HL-60/S4 treated with phorbol 12-myristate 13-acetate at 8.2 ng/mL for 4 days and 3 days (cell line): ENCODE measurements at regions not wholly inside any gene's neighbourhood (a gene's known extent, or its start where the extent isn't known, plus 50 kb on each side); places are given as distances from the start of the nearest gene placed in this dataset.
"Not testable (repeated sequence)": the region's sequence is repeated elsewhere in the genome, so short reads cannot be mapped to it uniquely, and the experiment has no call there.

Experiments used
- in situ Hi-C: fragments of 300-500 bp; cut with MboI; formaldehyde crosslinking; loops from 2 replicates; pipeline ENCODE4 v1.15.0; 2022; ENCODE audit warnings: low sequenced_read_pairs

DNA sequence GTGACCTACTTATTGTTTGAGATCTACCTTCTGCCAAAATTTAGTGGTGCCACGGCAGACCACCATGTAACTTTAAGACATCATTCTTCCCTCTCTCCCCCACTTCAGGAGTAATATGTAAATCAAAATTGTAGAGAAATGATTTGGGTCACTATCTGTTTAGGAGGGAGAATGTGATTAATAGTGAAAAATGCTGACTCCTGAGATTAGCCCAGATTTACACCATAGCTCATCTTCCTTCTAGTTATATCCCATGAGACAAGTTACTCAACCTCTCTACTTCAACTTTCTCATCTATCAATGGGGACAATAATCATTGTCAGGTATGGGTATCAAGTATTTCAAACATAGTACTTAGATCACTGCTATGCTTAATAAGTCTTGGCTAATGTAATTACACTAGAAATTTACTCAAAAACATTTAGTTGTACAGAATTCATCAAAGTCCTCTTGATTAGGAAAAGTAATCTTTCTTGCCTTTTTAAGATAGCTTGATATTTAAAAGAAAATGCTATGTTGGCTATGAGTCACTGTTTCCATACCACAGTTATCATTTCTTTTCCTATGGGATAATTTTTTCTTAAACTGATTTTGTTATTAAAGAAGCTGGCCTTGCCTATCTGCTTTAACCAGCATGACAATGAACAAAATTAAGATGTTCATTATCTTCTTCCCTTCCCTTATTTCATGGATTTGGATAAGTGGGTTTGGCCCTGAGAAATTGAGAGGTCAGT, 1038.9 kb upstream of the ZEB2 start:
- in situ Hi-C loops: no loop called here

DNA sequence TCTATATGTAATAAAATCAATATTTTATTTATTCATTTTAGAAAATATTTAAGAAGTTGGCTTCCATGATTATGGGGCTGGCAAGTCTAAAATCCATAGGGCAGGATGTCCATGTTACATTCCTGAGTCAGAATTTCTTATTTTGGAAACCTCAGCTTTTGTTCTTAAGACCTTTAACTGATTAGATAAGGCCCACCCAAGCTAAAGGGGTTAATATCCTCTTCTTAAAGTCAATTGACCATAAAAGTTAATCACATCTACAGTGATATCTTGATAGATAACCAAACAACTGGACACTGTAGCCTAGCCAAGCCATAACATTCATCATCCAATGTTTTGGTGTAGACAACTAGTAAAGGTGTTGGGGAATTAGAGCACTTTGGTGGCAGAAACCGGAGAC, 1035.4 kb upstream of the ZEB2 start:
- in situ Hi-C loops: no loop called here

DNA sequence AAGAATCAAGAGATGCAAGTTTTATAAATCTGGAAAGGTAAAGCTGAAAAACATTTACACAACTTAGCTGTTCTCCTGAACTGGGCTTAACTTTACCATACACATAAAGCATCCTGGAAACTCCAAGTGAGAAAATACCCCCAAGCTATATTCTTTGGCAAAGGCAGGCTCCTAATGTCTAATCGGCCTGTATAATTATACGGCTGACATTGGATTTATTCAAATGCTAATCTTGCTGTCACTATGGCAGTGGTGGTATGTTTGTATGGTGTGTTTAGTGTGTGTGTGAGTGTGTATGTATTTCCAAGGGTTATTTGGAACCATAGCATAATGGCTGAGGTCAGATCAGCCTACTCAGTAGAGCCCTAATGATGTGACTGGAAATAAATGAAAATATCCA, 1031.8 kb upstream of the ZEB2 start:
- in situ Hi-C loops: no loop called here

DNA sequence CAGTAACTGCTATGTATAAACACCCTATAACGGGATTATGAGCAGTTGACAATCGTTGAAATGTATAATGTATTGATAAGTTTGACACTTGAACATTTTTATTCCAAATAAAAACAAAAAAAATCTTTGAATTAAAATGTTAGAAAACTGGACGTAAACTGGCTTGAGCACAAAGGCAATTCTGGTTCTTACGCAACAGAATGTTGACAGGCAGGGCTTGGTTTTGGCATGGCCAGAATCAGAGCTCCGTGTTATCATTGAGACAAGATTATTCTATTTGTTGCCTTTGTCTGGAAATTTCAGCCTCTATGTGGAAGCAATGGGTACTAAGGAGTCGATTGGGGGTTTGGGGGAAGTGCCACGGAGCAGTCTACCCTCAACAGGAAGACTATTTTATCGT, 1028.6 kb upstream of the ZEB2 start:
- in situ Hi-C loops: no loop called here

DNA sequence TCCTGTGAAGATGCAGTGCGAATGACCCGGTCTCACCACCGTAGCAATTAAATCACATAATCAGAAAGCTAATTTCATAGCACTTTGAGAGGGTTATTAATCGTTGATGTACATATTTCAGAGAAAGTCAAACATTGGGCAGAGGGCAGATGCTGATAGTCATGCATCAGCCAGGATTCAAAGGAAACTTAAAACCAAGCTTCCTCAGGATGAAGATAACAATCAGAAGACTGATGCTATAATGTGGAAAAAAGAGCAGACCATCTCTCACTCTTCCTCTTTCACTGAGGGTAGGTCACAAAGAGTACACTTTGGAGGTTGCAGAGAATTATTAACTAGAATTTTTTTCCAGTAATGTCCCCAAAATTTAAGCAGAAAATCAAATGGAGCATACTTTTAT, 1027.7 kb upstream of the ZEB2 start:
- in situ Hi-C loops: no loop called here

DNA sequence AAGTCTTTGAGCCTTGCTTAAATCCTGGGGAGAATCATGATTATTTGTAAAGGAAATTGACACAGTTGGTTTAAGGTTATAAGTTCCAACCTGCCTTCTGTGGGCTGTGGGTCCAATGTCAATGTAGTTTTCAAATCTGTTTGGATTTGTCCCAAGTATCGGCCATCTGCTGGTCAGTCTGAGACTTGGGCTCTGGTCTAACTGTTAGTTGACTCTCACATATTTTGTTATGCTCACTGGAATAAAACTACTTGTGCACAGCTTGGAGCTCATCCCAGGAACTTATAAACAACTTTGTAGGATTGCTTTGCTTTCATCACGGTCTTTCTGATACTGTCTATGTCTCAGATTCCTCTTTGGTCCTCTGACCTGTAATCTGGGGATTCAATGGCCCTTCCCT, 1026.2 kb upstream of the ZEB2 start:
- in situ Hi-C loops: no loop called here

DNA sequence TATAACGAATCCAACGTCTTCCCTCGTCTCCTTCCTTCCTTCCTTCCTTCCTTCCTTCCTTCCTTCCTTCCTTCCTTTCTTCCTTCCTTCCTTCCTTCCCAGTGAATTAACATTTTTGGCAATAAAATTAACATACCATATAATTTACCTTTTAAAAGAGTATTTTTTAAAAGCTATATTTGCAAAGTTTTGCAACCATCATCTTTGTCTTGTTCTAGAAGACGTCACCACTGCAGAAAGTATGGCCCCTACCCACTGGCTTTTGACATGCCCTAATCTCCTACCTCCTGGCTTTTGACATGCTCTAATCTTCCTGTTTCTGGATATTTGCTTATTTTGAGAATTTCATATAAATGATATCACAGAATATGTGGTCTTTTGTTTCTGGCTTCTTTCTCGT, 1023.9 kb upstream of the ZEB2 start:
- in situ Hi-C loops: no loop called here

DNA sequence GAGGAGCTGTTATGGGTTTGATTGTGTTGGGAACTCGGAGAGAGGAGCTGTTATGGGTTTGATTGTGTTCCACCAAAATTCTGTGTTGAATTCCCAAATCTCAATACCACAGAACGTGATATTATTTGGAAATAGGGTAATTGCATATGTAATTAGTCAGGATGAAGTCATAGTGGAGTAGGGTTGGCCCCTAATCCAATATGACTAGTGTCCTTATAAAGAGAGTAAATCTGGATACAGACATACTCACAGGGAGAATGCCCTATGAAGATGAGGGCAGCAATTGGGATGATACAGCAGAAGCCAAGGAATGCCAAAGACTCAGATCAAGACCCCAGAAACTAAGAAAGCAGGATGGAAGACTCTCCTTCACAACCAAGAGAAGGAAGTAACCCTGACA, 1023.2 kb upstream of the ZEB2 start:
- in situ Hi-C loops: no loop called here

DNA sequence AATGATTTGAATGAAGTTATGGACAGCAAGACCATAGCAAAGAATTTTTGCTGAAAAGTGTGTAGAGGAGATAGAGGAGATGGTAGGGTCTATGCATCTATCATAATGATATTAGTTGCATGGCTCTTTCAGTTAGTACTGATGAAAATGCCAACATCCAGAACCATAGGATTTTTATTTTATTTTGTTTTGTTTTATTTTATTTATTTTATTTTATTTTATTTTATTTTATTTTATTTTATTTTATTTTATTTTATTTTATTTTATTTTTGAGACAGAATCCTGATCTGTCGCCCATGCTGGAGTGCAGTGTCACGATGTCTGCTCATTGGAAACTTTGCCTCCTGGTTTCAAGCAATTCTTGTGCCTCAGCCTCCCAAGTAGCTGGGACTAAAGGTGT, 1021.1 kb upstream of the ZEB2 start:
- in situ Hi-C loops: no loop called here

DNA sequence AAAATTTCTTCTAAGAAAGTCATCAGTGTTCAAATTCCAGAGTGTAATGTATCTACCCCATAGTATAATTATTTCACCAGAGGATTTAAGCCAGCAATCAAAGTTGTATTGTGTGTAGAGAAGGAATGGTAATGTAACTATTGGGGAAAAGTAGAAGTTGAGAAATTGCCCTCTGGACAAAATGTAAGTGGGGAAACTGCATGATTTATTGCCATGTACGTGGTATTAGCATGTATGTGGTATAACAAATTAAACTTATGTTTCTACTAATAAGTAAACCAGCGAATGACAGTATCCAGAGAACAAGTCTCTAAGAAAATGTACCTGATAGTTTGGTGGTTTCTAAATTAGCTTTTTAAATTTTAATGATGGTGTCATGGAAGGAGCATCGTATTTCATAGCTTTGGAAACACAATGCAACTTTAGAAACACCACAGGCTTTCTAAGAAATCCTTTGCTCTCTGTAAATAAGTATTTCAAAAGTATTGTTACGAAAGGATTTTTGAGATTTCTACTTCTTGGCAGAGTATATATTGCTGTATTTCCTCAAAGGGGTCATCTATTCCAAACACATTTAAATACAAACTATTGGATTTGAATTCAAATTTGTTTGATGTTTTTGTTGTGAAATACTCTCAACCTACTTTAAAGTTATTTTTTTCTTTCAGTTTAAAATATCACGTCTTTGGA, 1018.9 kb upstream of the ZEB2 start:
- in situ Hi-C loops: no loop called here

DNA sequence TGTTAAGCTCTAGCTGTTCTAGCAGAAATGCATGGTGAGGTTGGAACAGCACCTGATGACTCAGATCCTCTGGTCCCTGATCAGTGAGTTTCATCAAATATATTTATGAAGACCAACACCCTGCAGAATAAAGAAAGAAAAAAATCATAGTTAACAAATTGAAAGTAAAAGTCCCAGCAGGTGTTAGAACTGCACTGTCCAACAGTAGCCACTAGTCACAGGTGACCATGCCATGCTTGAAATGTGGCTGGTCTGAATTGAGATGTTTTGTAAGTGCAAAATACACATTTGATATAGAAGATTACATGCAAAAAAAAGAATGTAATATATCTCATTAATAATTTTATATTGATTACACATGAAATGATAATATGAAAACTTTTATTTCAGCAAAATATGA, 1010.7 kb upstream of the ZEB2 start:
- in situ Hi-C loops: no loop called here

DNA sequence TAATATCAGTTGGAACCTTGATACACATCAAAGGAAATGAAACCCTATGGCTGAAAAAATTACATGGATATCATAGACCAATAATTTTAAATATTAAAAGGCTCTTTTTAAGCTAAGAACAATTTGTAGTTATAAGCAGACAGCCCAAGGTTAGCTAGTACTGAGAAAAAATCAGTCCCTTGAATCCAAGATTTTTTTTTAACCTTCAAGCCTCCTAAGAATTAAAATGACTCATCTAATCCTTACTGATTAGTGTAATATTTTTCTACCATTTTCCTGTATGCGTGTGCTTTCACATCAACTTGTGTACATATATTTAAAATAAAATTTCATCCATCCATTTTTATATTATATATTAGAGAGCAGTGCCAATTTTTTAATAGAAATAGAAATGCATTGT, 1004.9 kb upstream of the ZEB2 start:
- in situ Hi-C loops: no loop called here

DNA sequence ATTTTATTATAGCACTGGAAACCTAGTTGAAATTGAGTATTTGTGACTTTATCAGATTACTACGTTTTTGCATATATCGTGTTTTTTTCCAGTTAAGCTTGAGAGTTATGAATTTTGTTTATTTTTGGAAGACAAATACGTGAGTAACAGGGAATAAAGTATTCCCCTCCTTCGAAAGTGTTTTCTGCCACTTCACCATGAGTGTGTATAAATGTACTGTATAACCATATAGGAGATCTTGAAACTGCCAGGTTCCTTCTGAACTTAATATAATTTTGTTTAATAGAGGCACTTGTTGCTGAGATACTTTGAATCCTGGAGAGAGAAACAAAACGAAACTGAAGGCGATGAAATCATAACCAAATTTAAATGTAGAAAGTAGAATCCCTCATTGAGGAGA, 1004.4 kb upstream of the ZEB2 start:
- in situ Hi-C loops: no loop called here

DNA sequence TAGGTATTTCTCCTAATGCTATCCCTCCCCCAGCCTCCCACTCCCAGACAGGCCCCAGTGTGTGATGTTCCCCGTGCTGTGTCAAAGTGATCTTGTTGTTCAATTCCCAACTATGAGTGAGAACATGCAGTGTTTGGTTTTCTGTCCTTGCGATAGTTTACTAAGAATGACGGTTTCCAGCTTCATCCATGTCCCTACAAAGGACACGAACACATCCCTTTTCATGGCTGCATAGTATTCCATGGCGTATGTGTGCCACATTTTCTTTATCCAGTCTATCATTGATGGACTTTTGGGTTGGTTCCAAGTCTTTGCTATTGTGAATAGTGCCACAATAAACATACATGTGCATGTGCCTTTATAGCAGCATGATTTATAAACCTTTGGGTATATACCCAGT, 999.3 kb upstream of the ZEB2 start:
- in situ Hi-C loops: not testable (repeated sequence)

DNA sequence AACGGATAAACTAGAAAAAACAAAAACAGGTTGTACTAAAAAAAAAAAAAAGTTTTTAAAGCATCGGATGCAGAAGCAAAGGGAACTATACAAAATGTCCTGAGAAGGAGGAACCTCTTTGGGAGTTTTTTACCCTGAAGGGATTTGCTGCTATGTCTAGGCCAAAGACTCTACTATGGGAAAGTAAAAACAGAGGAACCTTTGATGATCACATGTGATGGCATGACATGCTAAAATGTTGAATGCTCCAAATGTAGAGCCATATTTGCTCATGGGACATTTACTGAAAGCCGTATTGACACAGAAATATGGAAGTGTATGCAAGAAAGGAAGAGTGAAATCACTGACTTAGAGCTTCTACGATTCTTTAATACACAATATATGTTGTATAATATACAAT, 992.0 kb upstream of the ZEB2 start:
- in situ Hi-C loops: no loop called here

DNA sequence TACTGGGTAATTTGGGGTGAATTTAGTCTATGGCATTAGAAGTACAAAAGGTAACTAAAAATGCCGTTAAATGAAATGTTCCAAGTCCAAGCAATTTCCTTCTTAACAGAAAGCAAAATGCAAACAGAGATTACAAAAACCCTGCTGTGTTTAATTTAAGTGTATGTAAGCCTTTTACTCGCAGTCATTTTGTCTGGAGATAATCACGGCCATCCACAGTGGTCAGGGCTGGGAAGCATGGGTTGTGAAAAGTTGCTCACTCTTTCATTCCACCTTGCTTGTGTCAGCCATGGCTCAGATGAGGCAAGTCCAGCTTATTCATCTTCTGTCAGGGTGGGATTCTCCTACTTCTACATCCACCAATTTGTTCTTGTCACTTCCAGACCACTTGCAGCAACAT, 983.6 kb upstream of the ZEB2 start:
- in situ Hi-C loops: no loop called here

DNA sequence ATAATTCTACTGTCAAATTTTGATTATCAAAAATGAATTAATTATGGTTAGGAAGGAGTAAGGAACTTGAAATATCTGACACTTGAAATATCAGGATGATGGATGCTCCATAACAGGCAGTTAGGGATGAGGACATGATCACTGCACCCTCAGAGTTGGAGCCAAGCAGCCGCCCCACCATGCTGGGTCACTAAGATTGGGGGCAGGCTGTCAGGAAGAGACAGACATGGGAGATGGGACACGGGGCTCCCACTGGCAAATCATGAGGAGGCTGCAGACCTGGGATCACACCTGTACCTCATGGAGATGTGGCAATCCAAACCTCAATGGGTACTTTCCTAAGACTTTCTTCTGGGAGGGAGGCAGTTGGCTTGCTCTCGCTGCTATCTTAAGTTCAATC, 982.0 kb upstream of the ZEB2 start:
- in situ Hi-C loops: no loop called here

DNA sequence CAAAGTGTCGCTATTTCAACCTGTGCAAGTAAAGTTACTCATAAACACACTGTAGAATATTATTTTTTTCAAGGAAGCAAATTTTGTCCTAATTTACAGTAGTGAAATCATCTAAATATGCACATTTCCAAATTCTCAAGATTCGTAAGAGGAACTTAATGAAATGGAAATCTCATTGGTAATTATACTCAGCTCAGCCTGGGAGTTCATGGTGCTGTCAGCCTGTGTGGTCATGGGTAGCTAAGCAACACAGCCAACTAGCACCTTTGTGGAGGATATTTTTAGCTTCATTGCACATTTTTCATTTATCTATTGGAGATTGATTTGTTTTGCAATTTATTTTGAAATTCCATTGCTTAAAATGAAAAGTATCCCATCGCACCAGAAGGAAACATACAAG, 975.7 kb upstream of the ZEB2 start:
- in situ Hi-C loops: no loop called here

DNA sequence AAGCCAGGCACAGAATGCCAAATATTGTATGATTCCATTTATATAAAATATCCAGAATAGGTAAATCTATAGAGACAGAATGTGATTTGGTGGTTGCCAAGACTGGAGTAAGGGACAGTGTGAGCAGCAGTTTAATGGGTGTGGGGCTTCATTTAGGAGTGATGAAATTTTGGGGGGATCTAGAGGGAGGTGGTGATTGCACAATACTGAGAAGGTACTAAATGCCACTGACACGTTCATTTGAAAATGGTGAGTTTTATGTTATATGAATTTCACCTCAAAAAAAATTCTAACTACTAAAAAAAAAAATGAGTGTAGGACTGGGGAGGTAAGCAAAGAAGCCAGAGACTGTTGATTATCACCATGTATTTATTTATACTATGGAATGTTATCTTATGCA, 974.5 kb upstream of the ZEB2 start:
- in situ Hi-C loops: no loop called here

DNA sequence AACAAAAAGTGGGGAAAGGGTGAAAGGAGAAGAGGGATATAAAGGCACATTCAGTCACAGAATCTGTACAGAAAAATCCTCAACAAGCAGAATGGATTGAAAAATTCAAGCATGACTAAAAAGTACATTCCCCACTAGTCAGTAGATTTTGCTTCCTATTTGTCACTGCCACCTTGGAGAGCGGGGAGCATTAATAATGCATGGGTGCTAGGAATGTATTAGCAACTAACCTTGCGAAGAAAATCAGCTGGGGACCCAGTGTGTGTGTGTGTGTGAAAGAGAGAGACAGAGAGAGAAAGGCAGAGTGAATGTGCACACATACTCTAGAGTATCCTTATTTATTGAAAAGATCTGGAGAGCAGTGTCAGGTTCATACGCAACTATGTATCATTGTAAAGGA, 968.7 kb upstream of the ZEB2 start:
- in situ Hi-C loops: no loop called here

DNA sequence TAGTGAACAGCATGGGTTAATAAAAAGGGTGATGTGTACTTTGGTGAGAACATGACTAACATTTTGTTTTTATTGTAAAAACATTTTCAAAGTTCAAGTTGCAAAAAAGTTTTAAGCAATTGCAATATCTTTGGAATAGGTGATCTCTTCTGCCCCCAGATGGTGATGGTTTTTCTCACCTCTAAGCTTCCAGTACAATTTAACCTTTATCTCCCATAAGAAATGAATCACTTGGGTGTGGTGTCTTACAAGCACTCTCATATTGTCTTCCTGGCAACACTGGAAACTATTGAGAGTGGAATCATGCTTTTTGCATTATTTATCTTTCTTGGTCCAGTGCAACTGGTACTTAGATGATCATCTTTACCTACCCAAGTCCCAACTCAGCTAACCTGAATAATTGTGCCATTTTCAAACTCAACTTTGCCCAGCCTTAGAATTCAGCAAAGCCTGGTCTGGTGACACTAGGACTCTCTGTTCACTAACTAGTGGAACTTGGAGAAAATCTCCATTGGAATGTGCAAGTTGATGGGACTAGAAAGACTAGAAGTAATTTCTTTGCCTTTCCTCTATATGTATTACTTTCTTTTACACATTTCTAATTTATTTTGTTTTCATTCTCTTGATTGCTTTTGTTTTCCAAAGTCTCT, 964.7 kb upstream of the ZEB2 start:
- in situ Hi-C loops: no loop called here

DNA sequence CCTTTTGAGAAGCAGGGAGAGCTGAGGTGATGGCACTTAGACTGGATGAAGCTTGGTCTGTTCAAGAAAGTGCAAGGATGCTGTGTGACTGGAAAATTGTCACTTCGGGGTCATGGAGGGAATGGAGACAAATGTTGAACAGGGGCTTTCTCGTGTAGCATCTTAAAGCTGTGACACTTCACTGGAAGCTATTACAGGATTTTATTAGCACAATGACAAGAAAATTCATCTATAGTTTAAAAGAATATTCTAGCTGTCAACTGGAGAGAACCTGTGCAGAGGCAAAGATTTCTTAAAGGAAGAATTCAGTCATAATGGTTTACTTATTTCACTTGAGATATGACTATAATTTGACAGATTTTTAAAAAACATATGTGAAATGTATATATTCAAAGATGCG, 963.9 kb upstream of the ZEB2 start:
- in situ Hi-C loops: no loop called here
